ENCODE measurements at regions not wholly inside any gene's neighbourhood (a gene's known extent, or its start where the extent isn't known, plus 50 kb on each side); places are given as distances from the start of the nearest gene placed in this dataset.
"Not testable (repeated sequence)": the region's sequence is repeated elsewhere in the genome, so short reads cannot be mapped to it uniquely, and the experiment has no call there.

- not testable (repeated sequence) for H3K27ac ChIP-seq (replicated peaks; ENCODE audit: low read length); H3K14ac ChIP-seq (ENCODE audit: low read length); H3K9ac ChIP-seq (ENCODE audit: low read depth, low read length, poor library complexity); H2BK5ac ChIP-seq (ENCODE audit: low read length); H2BK12ac ChIP-seq (ENCODE audit: low read length); H2AFZ ChIP-seq (ENCODE audit: low read length); H4K8ac ChIP-seq (ENCODE audit: low read depth, low read length); H3K4me3 ChIP-seq (ENCODE audit: low read length in 2 of 2); H3K4me1 ChIP-seq (ENCODE audit: control insufficient read depth in 2 of 2, insufficient read depth in 1 of 2, low read depth in 1 of 2, low read length in 2 of 2); H3K36me3 ChIP-seq (replicated peaks in 1 of 2; ENCODE audit: control insufficient read depth in 2 of 2, insufficient read depth in 2 of 2, low read length in 2 of 2); H2BK120ac ChIP-seq (ENCODE audit: low read depth, low read length); H3K4me2 ChIP-seq (ENCODE audit: insufficient read depth, low read length, poor library complexity, severe bottlenecking); H3K9me3 ChIP-seq (replicated peaks in 1 of 2; ENCODE audit: control insufficient read depth in 2 of 2, insufficient read depth in 1 of 2, low read depth in 1 of 2, low read length in 2 of 2); H2AK5ac ChIP-seq (ENCODE audit: low read depth, low read length); H3K23ac ChIP-seq (ENCODE audit: low read depth, low read length, poor library complexity); H3K79me1 ChIP-seq (ENCODE audit: low read depth, low read length); H2BK15ac ChIP-seq (ENCODE audit: low read length); H3K18ac ChIP-seq (ENCODE audit: low read length); H3K4ac ChIP-seq (ENCODE audit: low read length); H3K27me3 ChIP-seq (ENCODE audit: control insufficient read depth in 3 of 3, insufficient read depth in 3 of 3, low read depth in 1 of 3, low read length in 3 of 3); H4K91ac ChIP-seq (ENCODE audit: low read depth, low read length, poor library complexity); DNase-seq (ENCODE audit: low spot score)
- WGBS, 2 donors (ENCODE audit: extremely low coverage in 2 of 2, insufficient read length in 2 of 2, insufficient replicate concordance in 1 of 2), result no CpG with 5 or more reads among the region's 3 CpGs
Measured at GRCh38 chrX:92105693-92106092, 326.5 kb downstream of the PCDH11X start.

- not testable (repeated sequence) for H3K4ac ChIP-seq (ENCODE audit: low read length)
Measured at GRCh38 chrX:92106671-92107070, 327.5 kb downstream of the PCDH11X start.

GRCh38 chrX:92110410-92110911 lies 331.3 kb downstream of the PCDH11X start:
- not testable (repeated sequence) for H3K14ac ChIP-seq (ENCODE audit: low read length); H2AFZ ChIP-seq (ENCODE audit: low read length); H3K4me1 ChIP-seq (ENCODE audit: control insufficient read depth in 2 of 2, insufficient read depth in 1 of 2, low read depth in 1 of 2, low read length in 2 of 2); H3K23ac ChIP-seq (ENCODE audit: low read depth, low read length, poor library complexity); H3K27me3 ChIP-seq (ENCODE audit: control insufficient read depth in 3 of 3, insufficient read depth in 3 of 3, low read depth in 1 of 3, low read length in 3 of 3); H3K36me3 ChIP-seq (replicated peaks in 1 of 2; ENCODE audit: control insufficient read depth in 2 of 2, insufficient read depth in 2 of 2, low read length in 2 of 2); H3K4ac ChIP-seq (ENCODE audit: low read length); H4K8ac ChIP-seq (ENCODE audit: low read depth, low read length); H3K27ac ChIP-seq (replicated peaks; ENCODE audit: low read length); DNase-seq (ENCODE audit: low spot score); H2BK15ac ChIP-seq (ENCODE audit: low read length); H2BK120ac ChIP-seq (ENCODE audit: low read depth, low read length); H2BK5ac ChIP-seq (ENCODE audit: low read length); H3K4me2 ChIP-seq (ENCODE audit: insufficient read depth, low read length, poor library complexity, severe bottlenecking); H3K4me3 ChIP-seq (ENCODE audit: low read length in 2 of 2); H3K9ac ChIP-seq (ENCODE audit: low read depth, low read length, poor library complexity); H2BK12ac ChIP-seq (ENCODE audit: low read length); H3K18ac ChIP-seq (ENCODE audit: low read length); H2AK5ac ChIP-seq (ENCODE audit: low read depth, low read length); H3K79me1 ChIP-seq (ENCODE audit: low read depth, low read length); H4K91ac ChIP-seq (ENCODE audit: low read depth, low read length, poor library complexity); H3K9me3 ChIP-seq (replicated peaks in 1 of 2; ENCODE audit: control insufficient read depth in 2 of 2, insufficient read depth in 1 of 2, low read depth in 1 of 2, low read length in 2 of 2)
- whole genome bisulfite sequencing, 2 donors (ENCODE audit: extremely low coverage in 2 of 2, insufficient read length in 2 of 2, insufficient replicate concordance in 1 of 2), result no CpG with 5 or more reads among the region's 4 CpGs

More at GRCh38 chrX:92106671-92107070, 327.5 kb downstream of the PCDH11X start:
- H3K18ac ChIP-seq (ENCODE audit: low read length); H2BK15ac ChIP-seq (ENCODE audit: low read length); H3K27me3 ChIP-seq (ENCODE audit: control insufficient read depth in 3 of 3, insufficient read depth in 3 of 3, low read depth in 1 of 3, low read length in 3 of 3); H3K4me1 ChIP-seq (ENCODE audit: control insufficient read depth in 2 of 2, insufficient read depth in 1 of 2, low read depth in 1 of 2, low read length in 2 of 2); H3K79me1 ChIP-seq (ENCODE audit: low read depth, low read length); H4K8ac ChIP-seq (ENCODE audit: low read depth, low read length); H3K9ac ChIP-seq (ENCODE audit: low read depth, low read length, poor library complexity); H3K36me3 ChIP-seq (replicated peaks in 1 of 2; ENCODE audit: control insufficient read depth in 2 of 2, insufficient read depth in 2 of 2, low read length in 2 of 2); H3K23ac ChIP-seq (ENCODE audit: low read depth, low read length, poor library complexity); H3K4me2 ChIP-seq (ENCODE audit: insufficient read depth, low read length, poor library complexity, severe bottlenecking); DNase-seq (ENCODE audit: low spot score); H2AK5ac ChIP-seq (ENCODE audit: low read depth, low read length); H2BK120ac ChIP-seq (ENCODE audit: low read depth, low read length); H3K14ac ChIP-seq (ENCODE audit: low read length); H3K9me3 ChIP-seq (replicated peaks in 1 of 2; ENCODE audit: control insufficient read depth in 2 of 2, insufficient read depth in 1 of 2, low read depth in 1 of 2, low read length in 2 of 2); H4K91ac ChIP-seq (ENCODE audit: low read depth, low read length, poor library complexity); H2AFZ ChIP-seq (ENCODE audit: low read length); H2BK5ac ChIP-seq (ENCODE audit: low read length); H3K27ac ChIP-seq (replicated peaks; ENCODE audit: low read length); H2BK12ac ChIP-seq (ENCODE audit: low read length); H3K4me3 ChIP-seq (ENCODE audit: low read length in 2 of 2): not testable (repeated sequence)
- no CpG with 5 or more reads among the region's 1 CpG for WGBS, 2 donors (ENCODE audit: extremely low coverage in 2 of 2, insufficient read length in 2 of 2, insufficient replicate concordance in 1 of 2)

GRCh38 chrX:92117701-92118100 lies 338.5 kb downstream of the PCDH11X start:
- not testable (repeated sequence) for H2BK15ac ChIP-seq (ENCODE audit: low read length); H2AFZ ChIP-seq (ENCODE audit: low read length); H3K18ac ChIP-seq (ENCODE audit: low read length); H3K4ac ChIP-seq (ENCODE audit: low read length); H2BK12ac ChIP-seq (ENCODE audit: low read length); H3K4me3 ChIP-seq (ENCODE audit: low read length in 2 of 2); H3K79me1 ChIP-seq (ENCODE audit: low read depth, low read length); H3K27me3 ChIP-seq (ENCODE audit: control insufficient read depth in 3 of 3, insufficient read depth in 3 of 3, low read depth in 1 of 3, low read length in 3 of 3); H3K23ac ChIP-seq (ENCODE audit: low read depth, low read length, poor library complexity); H3K9me3 ChIP-seq (replicated peaks in 1 of 2; ENCODE audit: control insufficient read depth in 2 of 2, insufficient read depth in 1 of 2, low read depth in 1 of 2, low read length in 2 of 2); H4K8ac ChIP-seq (ENCODE audit: low read depth, low read length); H2AK5ac ChIP-seq (ENCODE audit: low read depth, low read length); H4K91ac ChIP-seq (ENCODE audit: low read depth, low read length, poor library complexity); H3K4me2 ChIP-seq (ENCODE audit: insufficient read depth, low read length, poor library complexity, severe bottlenecking); H2BK120ac ChIP-seq (ENCODE audit: low read depth, low read length); H3K14ac ChIP-seq (ENCODE audit: low read length); H3K27ac ChIP-seq (replicated peaks; ENCODE audit: low read length); H3K9ac ChIP-seq (ENCODE audit: low read depth, low read length, poor library complexity); DNase-seq (ENCODE audit: low spot score); H3K4me1 ChIP-seq (ENCODE audit: control insufficient read depth in 2 of 2, insufficient read depth in 1 of 2, low read depth in 1 of 2, low read length in 2 of 2); H2BK5ac ChIP-seq (ENCODE audit: low read length); H3K36me3 ChIP-seq (replicated peaks in 1 of 2; ENCODE audit: control insufficient read depth in 2 of 2, insufficient read depth in 2 of 2, low read length in 2 of 2)
- no CpG with 5 or more reads among the region's 3 CpGs for whole genome bisulfite sequencing, 2 donors (ENCODE audit: extremely low coverage in 2 of 2, insufficient read length in 2 of 2, insufficient replicate concordance in 1 of 2)
